BJ (cell line): ENCODE measurements at regions not wholly inside any gene's neighbourhood (a gene's known extent, or its start where the extent isn't known, plus 50 kb on each side); places are given as distances from the start of the nearest gene placed in this dataset.

ENCODE experiments used
- CTCF ChIA-PET: fragments of 350-600 bp; formaldehyde crosslinking; extraction: SDS; loops from one replicate; lab custom pipeline; 2021; ENCODE audit warnings: antibody characterized with exemption, inconsistent platforms; lab: Yijun Ruan, JAX
- POLR2A ChIA-PET: fragments of 300-600 bp; sonication (Branson Sonifier 250); formaldehyde crosslinking; extraction: SDS; loops from one replicate; lab custom pipeline; 2021; ENCODE audit warnings: antibody characterized with exemption; lab: Charles Lee
- DNase-seq: peaks from one replicate; pipeline ENCODE4 v3.0.0-alpha.2; 2011; ENCODE audit warnings: low read depth
- H3K27me3 ChIP-seq: 2 replicates; pipeline ENCODE4 v1.6.0; 2011; ENCODE audit warnings: low read length; ENCODE audit not compliant: control insufficient read depth, insufficient read depth
- H3K36me3 ChIP-seq: 2 replicates; pipeline ENCODE4 v1.5.1; 2011; ENCODE audit warnings: low read length; ENCODE audit not compliant: control insufficient read depth, insufficient read depth
- H3K4me3 ChIP-seq: 2 replicates; pipeline ENCODE4 v1.5.1; 2011; ENCODE audit warnings: low read depth, mild to moderate bottlenecking, control low read depth, low read length
- CTCF ChIP-seq: IDR thresholded peaks from 2 replicates; pipeline ENCODE4 v1.5.1; 2011; ENCODE audit warnings: low read depth, mild to moderate bottlenecking, control low read depth, inconsistent platforms, low read length, moderate library complexity; ENCODE audit not compliant: insufficient read depth

GRCh38 chr11:109644152-109644551 lies 222.2 kb downstream of the C11orf87 start:
- no peaks in the 10 kb centered on the region for H3K36me3 ChIP-seq
- CTCF ChIA-PET = no interaction called here
- no peaks in the 10 kb centered on the region for H3K27me3 ChIP-seq
- no peak for TF ChIP-seq CTCF
- POLR2A ChIA-PET = no interaction called here
- no peak for DNase-seq
- no peak overlapping the region for H3K4me3 ChIP-seq

- TF ChIP-seq CTCF = no peak
- Histone ChIP-seq H3K27me3 (no peaks in the 10 kb centered on the region), H3K36me3 (no peaks in the 10 kb centered on the region), H3K4me3 (no peak overlapping the region)
- ChIA-PET CTCF (no interaction called here), POLR2A (no interaction called here)
- DNase-seq = no peak
Observed at GRCh38 chr11:109648804-109649203, 226.8 kb downstream of the C11orf87 start.

GRCh38 chr11:109654091-109654490 lies 232.1 kb downstream of the C11orf87 start:
- H3K4me3 ChIP-seq = no peak overlapping the region
- H3K36me3 ChIP-seq = no peaks in the 10 kb centered on the region
- no peaks in the 10 kb centered on the region for H3K27me3 ChIP-seq
- no peak for DNase-seq
- POLR2A ChIA-PET = no interaction called here
- TF ChIP-seq CTCF = no peak
- CTCF ChIA-PET = no interaction called here

GRCh38 chr11:109658190-109658589 lies 236.2 kb downstream of the C11orf87 start:
- no peak for TF ChIP-seq CTCF
- H3K27me3 ChIP-seq = no peaks in the 10 kb centered on the region
- H3K36me3 ChIP-seq = no peaks in the 10 kb centered on the region
- no peak overlapping the region for H3K4me3 ChIP-seq
- ChIA-PET POLR2A (no interaction called here), CTCF (no interaction called here)
- no peak for DNase-seq

- Histone ChIP-seq H3K36me3 (no peaks in the 10 kb centered on the region), H3K4me3 (no peak overlapping the region), H3K27me3 (no peaks in the 10 kb centered on the region)
- no peak for TF ChIP-seq CTCF
- ChIA-PET CTCF (no interaction called here), POLR2A (no interaction called here)
- DNase-seq = no peak
Observed at GRCh38 chr11:109667719-109668118, 245.7 kb downstream of the C11orf87 start.
